ENCODE measurements at regions not wholly inside any gene's neighbourhood (a gene's known extent, or its start where the extent isn't known, plus 50 kb on each side); places are given as distances from the start of the nearest gene placed in this dataset.
"Not testable (repeated sequence)": the region's sequence is repeated elsewhere in the genome, so short reads cannot be mapped to it uniquely, and the experiment has no call there.

DNA sequence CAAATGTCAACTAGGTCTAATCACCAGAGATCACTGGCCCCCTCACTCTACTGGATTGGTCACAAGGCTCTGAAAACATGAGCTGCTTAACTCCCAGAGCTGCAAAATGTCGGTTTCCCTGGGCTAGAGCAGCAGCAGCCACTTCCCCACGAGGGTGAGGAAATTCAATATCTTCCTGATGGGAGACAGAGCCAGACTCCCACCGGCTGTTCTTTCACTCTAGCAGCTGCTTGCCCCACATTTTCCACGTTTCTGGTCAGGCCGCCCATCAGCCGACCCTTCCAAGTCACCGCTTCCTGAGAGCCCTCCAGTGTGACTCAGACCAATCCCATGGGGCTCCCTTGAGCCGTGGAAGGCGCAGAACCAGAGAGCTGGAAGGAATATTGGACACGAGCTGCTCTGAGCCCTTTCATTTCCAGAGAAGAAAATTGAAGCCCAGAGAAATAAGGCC lies 227.0 kb downstream of the ADAMTS15 start:
- DNase-seq (ENCODE audit: low spot score) = no peak

GRCh38 chr11:130675917-130676316 lies 227.5 kb downstream of the ADAMTS15 start:
- DNase-seq (ENCODE audit: low spot score) = no peak

GRCh38 chr11:130677486-130678153 lies 229.2 kb downstream of the ADAMTS15 start:
- peak; percentile 82 for DNase-seq (ENCODE audit: low spot score)

GRCh38 chr11:130679247-130679646 lies 230.8 kb downstream of the ADAMTS15 start:
- no peak for DNase-seq (ENCODE audit: low spot score)

- not testable (repeated sequence) for DNase-seq (ENCODE audit: low spot score)
These were observed 233.8 kb downstream of the SNX19 start for GRCh38 chr11:130682471-130682870.

GRCh38 chr11:130689222-130689908 lies 226.9 kb downstream of the SNX19 start:
- no peak for DNase-seq (ENCODE audit: low spot score)

GRCh38 chr11:130691581-130691980 lies 224.7 kb downstream of the SNX19 start:
- DNase-seq (ENCODE audit: low spot score) = no peak

- DNase-seq (ENCODE audit: low spot score) = no peak
These were observed 224.1 kb downstream of the SNX19 start for GRCh38 chr11:130692220-130692619.

DNA sequence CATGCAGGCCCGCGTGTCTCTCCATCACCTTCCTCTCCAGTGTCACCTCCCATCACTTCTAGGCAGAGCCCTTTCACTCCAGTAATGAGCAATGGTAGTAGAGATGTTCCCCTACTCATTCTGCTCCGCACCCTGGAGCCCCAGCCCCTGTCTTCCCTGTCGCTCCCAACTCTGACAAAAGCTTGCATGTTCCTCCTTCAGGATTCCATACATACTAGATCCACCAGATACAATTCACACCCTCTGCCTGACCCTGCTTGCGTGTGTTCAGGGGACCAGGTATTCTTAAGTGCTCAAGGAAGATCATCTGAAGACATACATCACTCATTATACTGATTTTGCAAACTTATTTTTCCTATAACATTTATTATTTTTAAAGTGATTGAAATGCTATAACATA lies 222.7 kb downstream of the SNX19 start:
- no peak for DNase-seq (ENCODE audit: low spot score)

- DNase-seq (ENCODE audit: low spot score) = no peak
These were observed 221.7 kb downstream of the SNX19 start for GRCh38 chr11:130694488-130695045.

DNA sequence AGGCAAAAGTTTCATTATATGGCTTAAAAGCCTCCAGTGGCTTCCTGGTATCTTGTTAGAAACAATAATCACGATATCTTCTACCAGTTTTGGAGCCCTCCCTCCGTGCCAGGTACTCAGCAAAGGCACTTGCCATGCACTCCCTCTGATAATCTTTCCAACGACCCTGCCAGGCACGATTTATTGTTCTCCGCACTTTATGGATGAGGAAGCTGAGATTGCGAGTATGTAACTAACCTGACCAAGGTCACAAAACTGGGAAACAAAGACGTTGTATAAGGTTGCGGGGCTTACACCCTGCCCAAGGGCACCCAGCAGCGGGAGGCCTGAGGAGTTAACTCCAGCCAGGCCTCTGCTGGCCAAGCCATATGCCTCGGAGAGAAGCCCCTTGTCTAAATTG lies 218.1 kb downstream of the SNX19 start:
- DNase-seq (ENCODE audit: low spot score) = no peak

DNA sequence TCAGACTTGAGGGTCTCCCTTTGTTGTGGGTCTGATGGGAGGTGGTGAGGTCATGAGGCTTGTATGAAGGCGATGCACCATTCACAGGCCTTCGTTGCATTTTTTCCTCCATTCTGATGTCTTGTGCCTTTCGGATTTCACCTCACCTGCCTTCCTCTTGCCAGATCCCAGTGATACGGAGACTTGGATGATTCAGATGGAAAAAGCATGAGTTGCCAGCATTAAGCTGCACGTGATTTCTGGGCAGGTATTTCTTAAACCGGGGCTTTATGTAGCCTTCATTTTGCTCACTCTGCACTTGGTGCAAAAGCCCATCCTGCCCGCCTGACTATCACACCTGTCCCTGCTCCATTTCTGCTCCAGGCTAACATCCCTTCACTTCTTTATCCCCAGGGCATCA lies 216.7 kb downstream of the SNX19 start:
- no peak for DNase-seq (ENCODE audit: low spot score)

DNA sequence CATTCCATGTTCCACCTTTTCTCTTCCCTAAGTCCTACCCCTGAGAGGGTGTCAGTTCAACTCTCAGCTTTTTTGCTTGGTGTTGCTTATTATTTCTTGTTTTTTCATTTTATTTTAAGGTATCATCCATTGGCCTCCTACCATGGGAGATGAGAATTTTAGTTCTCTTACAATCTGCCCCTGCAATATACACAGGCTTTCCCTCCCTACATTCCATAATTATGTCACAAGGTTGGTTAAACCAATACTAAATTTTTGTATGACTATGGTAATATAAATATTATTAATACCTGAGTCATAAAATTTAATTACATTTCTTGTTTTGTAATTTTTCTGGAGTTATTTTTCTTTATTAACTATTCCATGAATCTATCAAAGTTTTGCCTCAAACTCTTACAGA lies 216.2 kb downstream of the SNX19 start:
- DNase-seq (ENCODE audit: low spot score) = no peak

DNA sequence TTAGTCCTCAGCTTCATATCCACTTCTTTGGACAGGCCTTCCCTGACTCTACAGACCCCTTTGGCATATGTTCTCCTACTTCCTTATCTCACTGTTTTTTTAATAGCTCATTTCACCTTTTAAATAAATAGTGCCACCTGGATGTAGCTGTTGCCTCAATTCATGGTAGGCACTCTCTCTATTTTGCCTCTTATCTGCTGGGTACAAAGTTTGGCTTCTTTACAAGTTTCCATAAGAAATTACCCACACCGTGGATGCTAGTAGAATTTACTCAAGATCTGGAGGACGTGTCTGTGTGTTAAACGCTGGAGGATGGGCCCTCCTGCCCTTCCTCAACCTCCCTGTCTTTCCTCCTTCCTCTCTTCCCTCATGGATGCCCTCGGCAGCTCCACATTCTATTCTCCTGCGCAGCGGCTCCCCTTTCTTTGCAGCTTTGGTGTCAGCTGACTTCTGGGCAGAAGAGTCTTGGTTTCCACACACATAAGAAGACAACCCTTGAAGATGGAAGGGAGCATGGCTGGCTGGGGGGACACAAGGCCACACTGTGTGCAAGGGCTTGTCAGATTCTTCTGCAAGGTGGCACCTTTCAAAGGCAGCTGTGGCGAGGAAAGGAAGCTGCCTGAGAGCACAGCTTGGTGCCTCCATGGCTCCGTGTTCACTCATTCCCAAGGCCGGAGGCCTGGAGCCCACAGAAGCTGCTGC lies 212.6 kb downstream of the SNX19 start:
- no peak for DNase-seq (ENCODE audit: low spot score)

GRCh38 chr11:130705670-130706421 lies 210.4 kb downstream of the SNX19 start:
- DNase-seq (ENCODE audit: low spot score) = no peak

- no peak for DNase-seq (ENCODE audit: low spot score)
These were observed 209.7 kb downstream of the SNX19 start for GRCh38 chr11:130706572-130706971.

DNA sequence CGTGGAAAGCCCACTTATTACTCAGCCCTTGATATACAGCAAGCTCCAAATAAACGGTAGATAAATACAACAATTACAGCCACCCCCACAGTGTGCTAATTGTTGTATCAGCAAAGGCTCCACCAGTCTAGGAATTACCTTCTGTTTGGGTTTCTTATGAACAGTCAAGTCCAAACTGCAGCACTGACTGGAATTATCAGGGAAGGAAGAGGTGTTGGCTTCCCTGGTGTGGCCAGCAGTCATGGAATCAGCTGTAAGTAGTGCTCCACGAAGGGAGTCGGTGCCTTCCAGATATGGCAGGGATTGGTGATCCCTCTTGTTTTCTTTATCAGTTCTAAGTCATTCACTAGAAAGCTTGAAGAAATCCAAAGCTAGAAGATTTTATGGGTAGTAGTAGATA lies 209.1 kb downstream of the SNX19 start:
- DNase-seq (ENCODE audit: low spot score) = no peak

GRCh38 chr11:130709531-130709930 lies 206.7 kb downstream of the SNX19 start:
- no peak for DNase-seq (ENCODE audit: low spot score)

- no peak for DNase-seq (ENCODE audit: low spot score)
These were observed 206.3 kb downstream of the SNX19 start for GRCh38 chr11:130710021-130710420.

DNA sequence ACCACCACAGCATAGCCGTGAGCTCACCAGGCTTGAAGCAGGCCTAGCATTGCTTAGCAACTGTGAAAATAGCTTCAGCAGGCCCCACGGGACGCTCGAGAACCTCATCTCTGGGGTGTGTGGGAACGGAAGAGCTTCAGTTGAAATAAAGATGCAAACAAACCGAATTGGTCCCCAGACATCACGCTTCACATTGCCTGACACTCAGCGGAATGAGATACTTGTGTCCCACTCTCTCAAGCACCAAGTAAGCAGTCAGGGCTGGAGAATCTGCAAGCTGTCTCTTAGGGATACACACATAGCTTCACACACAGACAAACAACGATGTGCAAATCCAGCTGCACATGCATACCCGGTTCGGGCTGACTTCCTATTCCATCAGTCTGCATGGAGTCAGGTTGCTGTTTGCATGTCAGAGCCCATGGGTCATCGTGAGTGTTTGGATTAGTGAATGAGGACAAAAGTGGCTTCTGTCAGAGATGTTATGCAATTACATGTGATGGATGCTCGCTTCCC lies 205.7 kb downstream of the SNX19 start:
- no peak for DNase-seq (ENCODE audit: low spot score)

- no peak for DNase-seq (ENCODE audit: low spot score)
These were observed 205.1 kb downstream of the SNX19 start for GRCh38 chr11:130711193-130711592.

DNA sequence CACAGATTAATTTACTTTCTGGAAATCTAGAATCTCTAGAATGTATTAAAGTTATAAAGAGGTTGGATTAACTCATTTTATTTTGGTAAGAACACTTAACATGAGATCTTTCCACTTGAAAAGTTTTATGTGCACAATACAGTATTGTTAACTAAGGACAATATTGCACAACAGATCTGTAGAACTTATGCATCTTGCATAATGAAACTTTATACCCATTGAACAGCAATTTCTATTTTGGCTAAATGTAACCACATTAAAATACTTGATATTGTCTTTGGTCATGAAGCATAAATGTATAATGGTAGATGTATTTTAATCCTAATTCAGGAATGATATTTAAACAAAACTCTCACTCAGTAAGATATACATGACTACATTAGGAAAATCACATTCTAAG lies 203.8 kb downstream of the SNX19 start:
- no peak for DNase-seq (ENCODE audit: low spot score)

Measured in SW480 (cell line).